A549 (cell line): ENCODE measurements at regions not wholly inside any gene's neighbourhood (a gene's known extent, or its start where the extent isn't known, plus 50 kb on each side); places are given as distances from the start of the nearest gene placed in this dataset.

Experiments
- ATAC-seq, 2 experiments: fragments of 200-7000 bp in 1 of 2; fragments of >200 bp in 1 of 2; cut with Nextera tagmentation in 1 of 2; cut with Tn5 transposase in 1 of 2; 3 replicates each; pipeline versions ENCODE4 v1.8.0 to v1.9.1; 2018 to 2020; ENCODE audit warnings: mild to moderate bottlenecking in 1 of 2, moderate library complexity in 1 of 2
- CTCF ChIA-PET: fragments of 300-600 bp; sonication (Branson Sonifier 250); formaldehyde crosslinking; extraction: SDS; loops from one replicate; lab custom pipeline; 2021; ENCODE audit warnings: antibody characterized with exemption, inconsistent platforms; lab: Yijun Ruan, JAX
- POLR2A ChIA-PET: fragments of 350-600 bp; formaldehyde crosslinking; extraction: SDS; loops from one replicate; lab custom pipeline; 2021; ENCODE audit warnings: antibody characterized with exemption, inconsistent platforms; lab: Yijun Ruan, JAX
- DNase-seq, 2 experiments: peaks; one replicate each; pipeline versions ENCODE4 v3.0.0 to v3.0.0-alpha.2; 2011 to 2016; ENCODE audit warnings: low read depth in 1 of 2, low spot score in 1 of 2
- FAIRE-seq: peaks from 2 replicates; lab custom pipeline; 2011; peaks lifted over from hg19 to GRCh38; lab: Jason Lieb, UNC
- H3K27ac ChIP-seq, 2 experiments: fragments of >200 bp; sonication (Bioruptor Twin); formaldehyde crosslinking; 3 replicates each; pipeline ENCODE4 v1.5.1; 2016 to 2017
- H3K4me1 ChIP-seq: fragments of >200 bp; sonication (Bioruptor Twin); formaldehyde crosslinking; 3 replicates; pipeline ENCODE4 v1.6.1; 2016
- H3K4me2 ChIP-seq: fragments of >200 bp; sonication (Bioruptor Twin); formaldehyde crosslinking; 3 replicates; pipeline ENCODE4 v1.6.1; 2016
- H3K4me3 ChIP-seq: fragments of >200 bp; sonication (Bioruptor Twin); formaldehyde crosslinking; 3 replicates; pipeline ENCODE4 v1.5.1; 2016
- H3K9me3 ChIP-seq: fragments of >200 bp; sonication (Bioruptor Twin); formaldehyde crosslinking; 3 replicates; pipeline ENCODE4 v1.6.1; 2016
- ATOH8 ChIP-seq: fragments of 250-450 bp; sonication (Bioruptor Pico); IDR thresholded peaks from 2 replicates; pipeline ENCODE4 v1.5.0; 2020; ENCODE audit warnings: low read depth, mild to moderate bottlenecking, moderate library complexity
- BHLHE40 ChIP-seq: IDR thresholded peaks from 2 replicates; pipeline ENCODE4 v1.6.1; 2012; ENCODE audit warnings: low read depth, low read length, inconsistent platforms
- CBX2 ChIP-seq: fragments of 200-600 bp; sonication (generic); IDR thresholded peaks from 2 replicates; pipeline ENCODE4 v1.6.1; 2016; ENCODE audit warnings: low read depth, mild to moderate bottlenecking, borderline replicate concordance
- CBX8 ChIP-seq: fragments of 200-600 bp; sonication (generic); IDR thresholded peaks from 2 replicates; pipeline ENCODE4 v1.6.1; 2016
- CHD2 ChIP-seq: fragments of 150-350 bp; IDR thresholded peaks from 2 replicates; pipeline ENCODE4 v1.6.1; 2014; ENCODE audit warnings: low read length; ENCODE audit not compliant: partially characterized antibody
- EHF ChIP-seq: fragments of 250-450 bp; sonication (Bioruptor Pico); IDR thresholded peaks from 2 replicates; pipeline ENCODE4 v1.5.0; 2020; ENCODE audit warnings: mild to moderate bottlenecking
- EP300 ChIP-seq, 2 experiments: fragments of >200 bp; sonication (Bioruptor Twin); formaldehyde crosslinking; IDR thresholded peaks; 2 replicates in 1 of 2; 3 replicates in 1 of 2; pipeline ENCODE4 v1.6.1; 2016 to 2017
- ESRRA ChIP-seq: fragments of 150-350 bp; IDR thresholded peaks from 2 replicates; pipeline ENCODE4 v1.6.1; 2014; ENCODE audit warnings: mild to moderate bottlenecking, low read length, borderline replicate concordance
- FOXS1 ChIP-seq: fragments of 250-450 bp; sonication (Bioruptor Pico); IDR thresholded peaks from 2 replicates; pipeline ENCODE4 v1.5.0; 2020; ENCODE audit warnings: mild to moderate bottlenecking, moderate library complexity
- HEYL ChIP-seq: fragments of 250-450 bp; sonication (Bioruptor Pico); IDR thresholded peaks from 2 replicates; pipeline ENCODE4 v1.8.0; 2021; ENCODE audit warnings: mild to moderate bottlenecking, moderate library complexity
- HMGXB4 ChIP-seq: fragments of 250-450 bp; sonication (Bioruptor Pico); IDR thresholded peaks from 2 replicates; pipeline ENCODE4 v1.5.0; 2021; ENCODE audit warnings: mild to moderate bottlenecking, moderate library complexity, borderline replicate concordance
- HOXB5 ChIP-seq: fragments of 250-450 bp; sonication (Bioruptor Pico); IDR thresholded peaks from 2 replicates; pipeline ENCODE4 v1.5.0; 2020; ENCODE audit warnings: mild to moderate bottlenecking, moderate library complexity
- JUN ChIP-seq, 2 experiments: fragments of >200 bp; sonication (Bioruptor Twin); formaldehyde crosslinking; IDR thresholded peaks; 2 replicates in 1 of 2; 3 replicates in 1 of 2; pipeline ENCODE4 v1.6.1; 2016 to 2017
- MAX ChIP-seq: IDR thresholded peaks from 2 replicates; pipeline ENCODE4 v1.6.1; 2012
- MYC ChIP-seq: IDR thresholded peaks from 2 replicates; pipeline ENCODE4 v1.6.1; 2012; ENCODE audit warnings: mild to moderate bottlenecking, inconsistent platforms, low read length, improper control_type of control experiment, borderline replicate concordance
- NFE2L2 ChIP-seq: fragments of 150-350 bp; conservative IDR thresholded peaks from 2 replicates; pipeline ENCODE4 v1.6.1; 2014; ENCODE audit warnings: low read length
- NPAS2 ChIP-seq: fragments of 250-450 bp; sonication (Bioruptor Pico); IDR thresholded peaks from 2 replicates; pipeline ENCODE4 v1.8.0; 2022; ENCODE audit warnings: mild to moderate bottlenecking, moderate library complexity, borderline replicate concordance
- POLR2AphosphoS2 ChIP-seq: conservative IDR thresholded peaks from 2 replicates; pipeline ENCODE4 v1.6.1; 2012; ENCODE audit warnings: low read length, improper control_type of control experiment, inconsistent platforms
- RARB ChIP-seq: fragments of 250-450 bp; sonication (Bioruptor Pico); IDR thresholded peaks from 2 replicates; pipeline ENCODE4 v1.8.0; 2021; ENCODE audit warnings: mild to moderate bottlenecking, moderate library complexity
- RCOR1 ChIP-seq: fragments of 150-350 bp; IDR thresholded peaks from 2 replicates; pipeline ENCODE4 v1.6.1; 2014; ENCODE audit warnings: antibody characterized with exemption, low read length, low read depth
- REST ChIP-seq: fragments of 200-600 bp; sonication (generic); IDR thresholded peaks from 2 replicates; pipeline ENCODE4 v1.6.1; 2016; ENCODE audit warnings: antibody characterized with exemption, mild to moderate bottlenecking, moderate library complexity
- RNF2 ChIP-seq: fragments of 200-600 bp; sonication (generic); IDR thresholded peaks from 2 replicates; pipeline ENCODE4 v1.6.1; 2016; ENCODE audit warnings: low read depth, mild to moderate bottlenecking, antibody characterized with exemption, moderate library complexity, borderline replicate concordance
- TFCP2L1 ChIP-seq: fragments of 250-450 bp; sonication (Bioruptor Pico); IDR thresholded peaks from 2 replicates; pipeline ENCODE4 v1.5.0; 2021; ENCODE audit warnings: mild to moderate bottlenecking
- TP53 ChIP-seq: fragments of 250-450 bp; sonication (Bioruptor Pico); IDR thresholded peaks from 2 replicates; pipeline ENCODE4 v1.5.0; 2021; ENCODE audit warnings: mild to moderate bottlenecking, moderate library complexity
- USF2 ChIP-seq: fragments of 450-650 bp; IDR thresholded peaks from 2 replicates; pipeline ENCODE4 v1.6.1; 2014; ENCODE audit warnings: antibody characterized with exemption
- ZFP36 ChIP-seq: fragments of 450-650 bp; IDR thresholded peaks from 2 replicates; pipeline ENCODE4 v1.6.1; 2014; ENCODE audit warnings: borderline replicate concordance; ENCODE audit not compliant: partially characterized antibody
- ZNF302 ChIP-seq: fragments of 250-450 bp; sonication (Bioruptor Pico); IDR thresholded peaks from 2 replicates; pipeline ENCODE4 v1.9.0; 2021; ENCODE audit warnings: inconsistent platforms, mild to moderate bottlenecking, moderate library complexity
- WGBS: methylation state at CpG from one replicate; pipeline ENCODE4 v1.1.6; 2017; ENCODE audit errors: missing lambda C conversion rate; 5-methylcytosine and 5-hydroxymethylcytosine counted together

DNA sequence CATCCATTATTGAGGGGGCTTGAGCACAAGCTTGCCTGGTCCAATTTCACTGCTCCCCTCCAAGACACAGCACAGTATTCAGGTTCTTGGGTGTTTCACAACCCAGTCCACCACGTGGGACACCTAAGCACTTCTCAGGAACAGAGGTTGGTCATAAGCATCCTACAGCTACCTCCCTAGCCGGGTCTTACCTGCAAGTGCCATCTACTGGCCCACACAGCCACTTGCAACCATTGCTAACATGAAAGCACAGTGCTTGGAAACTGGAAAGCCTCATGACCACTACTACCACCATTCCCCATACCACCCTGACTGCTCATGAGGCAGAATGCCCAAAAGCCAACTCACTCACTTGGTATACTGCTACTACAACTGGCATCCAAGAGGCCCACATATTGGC, 105.7 kb upstream of the RPRM start:
- ChIA-PET POLR2A (no interaction called here), CTCF (no interaction called here)
- DNase-seq (peak in 1 of 2 experiments; percentile 9), FAIRE-seq (no peak), ATAC-seq (no peak)
- 0% methylated on average over 1 of the region's 2 CpGs for WGBS
- no peaks in the 10 kb centered on the region for H3K9me3 ChIP-seq
- no peak overlapping the region for H3K27ac ChIP-seq
- TF ChIP-seq TFCP2L1 = no peak
- no peak for TF ChIP-seq BHLHE40
- no peak for TF ChIP-seq FOXS1 (CRISPR knock-in tag)
- TF ChIP-seq ATOH8 (CRISPR knock-in tag) = no peak
- TF ChIP-seq REST = no peak
- TF ChIP-seq RCOR1 = no peak
- TF ChIP-seq CBX2 = no peak
- TF ChIP-seq HEYL (CRISPR knock-in tag) = no peak
- TF ChIP-seq MYC = no peak
- no peak for TF ChIP-seq NPAS2 (CRISPR knock-in tag)
- TF ChIP-seq EHF = no peak
- TF ChIP-seq CBX8 = no peak
- no peak for TF ChIP-seq CHD2
- no peak overlapping the region for H3K4me2 ChIP-seq
- H3K4me1 ChIP-seq = no peaks in the 10 kb centered on the region
- no peak overlapping the region for H3K4me3 ChIP-seq

DNA sequence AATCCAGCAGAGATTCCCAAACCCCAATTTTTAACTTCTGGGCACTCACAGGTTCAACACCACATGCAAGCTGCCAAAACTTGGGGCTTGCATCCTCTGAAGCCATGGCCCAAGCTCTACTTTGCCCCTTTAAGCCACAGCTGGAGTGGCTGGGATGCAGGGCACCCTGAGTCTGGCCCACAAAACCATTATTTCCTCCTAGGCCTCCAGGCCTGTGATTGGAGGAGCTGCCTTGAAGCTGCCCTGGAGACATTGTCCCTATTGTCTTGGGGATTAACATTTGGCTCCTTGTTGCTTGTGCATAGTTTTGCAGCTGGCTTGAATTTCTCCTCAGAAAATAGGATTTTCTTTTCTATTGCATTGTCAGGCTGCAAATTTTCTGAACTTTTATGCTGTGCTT, 109.8 kb upstream of the RPRM start:
- ATAC-seq = no peak
- peaks cover 4% of the 10 kb centered on the region; the same call in 2 of the 3 replicates for H3K9me3 ChIP-seq
- no peak overlapping the region for H3K4me2 ChIP-seq
- ChIA-PET CTCF (no interaction called here), POLR2A (no interaction called here)
- H3K4me1 ChIP-seq = peaks cover 4% of the 10 kb centered on the region; the same call in 2 of the 3 replicates
- no peak for DNase-seq
- TF ChIP-seq RNF2 (no peak), ZFP36 (peak; percentile 78), ZNF302 (no peak), MAX (no peak)
- no peak overlapping the region for H3K27ac ChIP-seq
- H3K4me3 ChIP-seq = no peak overlapping the region
- no peak for FAIRE-seq

- POLR2A ChIA-PET = no interaction called here
- CTCF ChIA-PET = no interaction called here
- peaks cover 5% of the 10 kb centered on the region; the same call in 2 of the 3 replicates for H3K4me1 ChIP-seq
- no peak for FAIRE-seq
- 25% methylated on average over 3 of the region's 3 CpGs for WGBS
- no peak overlapping the region for H3K4me2 ChIP-seq
- H3K4me3 ChIP-seq = no peak overlapping the region
- peaks cover 4% of the 10 kb centered on the region; the same call in 2 of the 3 replicates for H3K9me3 ChIP-seq
- H3K27ac ChIP-seq = no peak overlapping the region
- DNase-seq = no peak
- no peak for ATAC-seq
- no peak for TF ChIP-seq ZNF302
- no peak for TF ChIP-seq EP300 (IDR thresholded peaks at IDR 0.05)
- TF ChIP-seq ATOH8 (CRISPR knock-in tag) = no peak
- no peak for TF ChIP-seq POLR2AphosphoS2
- no peak for TF ChIP-seq USF2
- TF ChIP-seq ESRRA = no peak
- no peak for TF ChIP-seq JUN (IDR thresholded peaks at IDR 0.05)
- no peak for TF ChIP-seq TP53 (CRISPR knock-in tag)
- TF ChIP-seq RARB (CRISPR knock-in tag) = no peak
- no peak for TF ChIP-seq NFE2L2
- no peak for TF ChIP-seq HMGXB4
- no peak for TF ChIP-seq HOXB5 (CRISPR knock-in tag)
Observed at GRCh38 chr2:153589586-153589985, 111.0 kb upstream of the RPRM start.
